ENCODE measurements at regions not wholly inside any gene's neighbourhood (a gene's known extent, or its start where the extent isn't known, plus 50 kb on each side); places are given as distances from the start of the nearest gene placed in this dataset.

- Mint-ChIP-seq H3K4me1 (ENCODE audit: low read depth) (no peaks in the 10 kb centered on the region), H3K36me3 (ENCODE audit: low read depth) (no peaks in the 10 kb centered on the region), H3K27ac (no peak overlapping the region), H3K27me3 (no peaks in the 10 kb centered on the region), H3K4me3 (no peak overlapping the region), H3K9me3 (peaks cover 4% of the 10 kb centered on the region)
Observed at GRCh38 chr2:14358339-14358738, 274.2 kb upstream of the LRATD1 start.

GRCh38 chr2:14358774-14359173, 273.7 kb upstream of the LRATD1 start:
- Mint-ChIP-seq H3K4me3 (no peak overlapping the region), H3K27ac (no peak overlapping the region), H3K4me1 (ENCODE audit: low read depth) (no peaks in the 10 kb centered on the region), H3K27me3 (no peaks in the 10 kb centered on the region), H3K9me3 (peaks cover 4% of the 10 kb centered on the region), H3K36me3 (ENCODE audit: low read depth) (no peaks in the 10 kb centered on the region)

DNA sequence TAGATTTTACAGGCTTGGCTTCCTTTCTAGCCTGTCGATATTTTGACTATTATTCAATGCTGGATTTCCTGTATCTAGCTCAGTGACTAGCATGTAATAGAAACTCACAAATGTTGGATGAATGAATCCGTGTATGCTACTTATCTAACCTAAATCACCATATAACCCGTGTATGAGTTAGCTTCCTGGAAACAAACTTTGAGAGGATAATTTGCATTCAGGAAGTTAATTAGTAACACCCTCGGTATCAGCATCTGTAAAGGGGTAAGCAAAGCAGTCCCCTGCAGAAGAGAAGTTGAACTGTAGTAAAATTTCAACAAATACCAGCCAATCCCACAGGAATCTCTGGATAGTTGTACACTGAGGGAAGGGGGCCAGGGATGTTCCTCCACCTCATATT, 269.4 kb upstream of the LRATD1 start:
- peaks cover 4% of the 10 kb centered on the region for H3K9me3 Mint-ChIP-seq
- no peak overlapping the region for H3K27ac Mint-ChIP-seq
- H3K27me3 Mint-ChIP-seq = no peaks in the 10 kb centered on the region
- H3K4me3 Mint-ChIP-seq = no peak overlapping the region
- no peaks in the 10 kb centered on the region for H3K4me1 Mint-ChIP-seq (ENCODE audit: low read depth)
- H3K36me3 Mint-ChIP-seq (ENCODE audit: low read depth) = no peaks in the 10 kb centered on the region

- Mint-ChIP-seq H3K4me1 (ENCODE audit: low read depth) (no peaks in the 10 kb centered on the region), H3K36me3 (ENCODE audit: low read depth) (no peaks in the 10 kb centered on the region), H3K27ac (no peak overlapping the region), H3K4me3 (no peak overlapping the region), H3K9me3 (peaks cover 4% of the 10 kb centered on the region), H3K27me3 (no peaks in the 10 kb centered on the region)
Observed at GRCh38 chr2:14363976-14364375, 268.5 kb upstream of the LRATD1 start.

DNA sequence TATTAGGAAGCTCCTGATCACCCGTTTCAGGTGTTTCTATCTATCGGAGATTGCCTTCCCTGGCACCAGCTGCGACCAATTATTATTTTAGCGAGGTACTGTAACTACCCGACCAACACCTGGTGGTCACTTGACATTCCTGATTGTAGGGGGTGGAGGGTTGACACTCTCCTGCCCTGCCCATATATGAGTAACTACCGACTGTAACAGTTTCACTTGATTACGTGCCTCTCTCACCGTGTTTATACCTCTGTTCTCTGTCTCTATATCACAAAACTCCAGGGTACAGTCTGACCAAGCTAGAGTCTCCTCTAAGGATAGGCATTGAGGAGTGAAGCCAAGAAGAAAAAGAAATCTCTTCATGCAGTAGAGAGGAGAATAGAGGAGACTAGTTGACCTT, 268.0 kb upstream of the LRATD1 start:
- Mint-ChIP-seq H3K27me3 (no peaks in the 10 kb centered on the region), H3K36me3 (ENCODE audit: low read depth) (no peaks in the 10 kb centered on the region)

GRCh38 chr2:14385043-14385442, 247.5 kb upstream of the LRATD1 start:
- no peaks in the 10 kb centered on the region for H3K4me1 Mint-ChIP-seq (ENCODE audit: low read depth)
- H3K27ac Mint-ChIP-seq = no peak overlapping the region
- no peaks in the 10 kb centered on the region for H3K36me3 Mint-ChIP-seq (ENCODE audit: low read depth)
- H3K9me3 Mint-ChIP-seq = no peaks in the 10 kb centered on the region
- no peak overlapping the region for H3K4me3 Mint-ChIP-seq
- H3K27me3 Mint-ChIP-seq = no peaks in the 10 kb centered on the region

More for the DNA sequence above, 268.0 kb upstream of the LRATD1 start:
- no peak overlapping the region for H3K27ac Mint-ChIP-seq
- no peaks in the 10 kb centered on the region for H3K4me1 Mint-ChIP-seq (ENCODE audit: low read depth)
- H3K9me3 Mint-ChIP-seq = peaks cover 4% of the 10 kb centered on the region
- H3K4me3 Mint-ChIP-seq = no peak overlapping the region

- no peaks in the 10 kb centered on the region for H3K27me3 Mint-ChIP-seq
- no peak overlapping the region for H3K27ac Mint-ChIP-seq
- H3K4me3 Mint-ChIP-seq = no peak overlapping the region
- H3K9me3 Mint-ChIP-seq = no peaks in the 10 kb centered on the region
- no peaks in the 10 kb centered on the region for H3K4me1 Mint-ChIP-seq (ENCODE audit: low read depth)
- H3K36me3 Mint-ChIP-seq (ENCODE audit: low read depth) = no peaks in the 10 kb centered on the region
Observed at GRCh38 chr2:14387332-14387731, 245.2 kb upstream of the LRATD1 start.

DNA sequence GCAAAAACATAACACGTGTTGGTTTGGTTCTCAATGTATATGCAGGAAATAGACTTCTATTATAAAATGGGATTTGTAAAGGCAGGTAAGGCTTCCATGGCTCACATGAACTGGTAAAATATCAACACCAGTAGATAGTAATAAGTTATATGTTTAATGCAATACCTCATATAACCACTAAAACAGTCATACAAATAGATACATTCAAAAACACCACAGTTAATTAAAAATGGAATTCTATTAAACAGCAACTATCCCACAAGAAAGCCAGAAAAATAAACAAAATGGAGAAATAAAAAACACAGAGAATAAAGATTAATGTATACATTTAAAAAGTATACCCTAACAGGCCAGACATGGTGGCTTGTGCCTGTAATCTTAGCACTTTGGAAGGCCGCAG, 243.8 kb upstream of the LRATD1 start:
- Mint-ChIP-seq H3K36me3 (ENCODE audit: low read depth) (no peaks in the 10 kb centered on the region), H3K27ac (no peak overlapping the region)

DNA sequence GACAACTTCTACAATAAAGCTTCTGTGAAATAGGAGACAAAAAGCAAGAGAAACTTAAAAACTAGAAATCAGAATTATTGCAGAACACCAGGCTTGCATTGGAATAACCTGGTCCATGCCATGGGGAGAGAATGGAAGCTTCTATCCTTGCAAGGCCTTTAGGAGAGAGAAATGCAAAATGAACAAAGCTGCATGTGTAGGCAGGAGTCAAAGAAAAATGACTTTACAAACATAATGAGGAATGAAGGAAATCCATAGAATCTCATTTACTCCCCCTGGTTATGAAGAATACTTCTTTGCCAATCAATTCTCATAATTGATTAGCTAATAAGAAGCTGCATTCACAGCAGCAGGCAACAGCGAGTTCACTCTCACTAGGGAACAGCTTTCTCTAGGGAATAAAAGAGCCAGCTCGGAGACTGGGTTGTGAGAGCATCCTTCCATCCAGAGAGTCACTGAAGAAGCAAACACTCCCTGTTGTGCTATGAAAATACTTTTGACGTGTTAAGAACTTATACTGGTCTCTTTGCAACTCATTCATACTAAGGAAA, 235.9 kb upstream of the LRATD1 start:
- Mint-ChIP-seq H3K9me3 (peaks cover 4% of the 10 kb centered on the region), H3K4me3 (no peak overlapping the region)

More for the DNA sequence above, 243.8 kb upstream of the LRATD1 start:
- no peaks in the 10 kb centered on the region for H3K27me3 Mint-ChIP-seq
- H3K9me3 Mint-ChIP-seq = no peaks in the 10 kb centered on the region
- no peak overlapping the region for H3K4me3 Mint-ChIP-seq
- no peaks in the 10 kb centered on the region for H3K4me1 Mint-ChIP-seq (ENCODE audit: low read depth)

DNA sequence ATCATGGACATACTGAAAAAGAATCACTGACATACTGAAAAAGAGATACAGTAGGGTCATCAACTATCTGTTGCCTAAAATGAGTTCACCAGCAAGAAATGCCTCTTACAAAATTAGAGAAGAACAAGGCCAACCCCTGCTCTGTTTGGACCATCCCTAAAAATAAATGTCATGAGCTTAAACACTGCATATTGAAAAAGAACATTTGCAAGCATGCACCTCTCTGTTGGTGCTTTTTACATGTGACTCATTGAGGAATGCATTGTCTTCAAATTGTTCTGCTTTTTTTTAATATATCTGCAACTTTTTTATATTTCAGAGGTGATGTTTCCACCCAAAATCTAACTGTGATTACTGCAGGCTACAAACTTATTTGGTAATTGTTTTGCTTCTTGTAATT, 233.9 kb upstream of the LRATD1 start:
- Mint-ChIP-seq H3K9me3 (peaks cover 4% of the 10 kb centered on the region), H3K4me3 (no peak overlapping the region), H3K27ac (no peak overlapping the region), H3K4me1 (ENCODE audit: low read depth) (no peaks in the 10 kb centered on the region), H3K27me3 (no peaks in the 10 kb centered on the region), H3K36me3 (ENCODE audit: low read depth) (no peaks in the 10 kb centered on the region)

More for the DNA sequence above, 235.9 kb upstream of the LRATD1 start:
- Mint-ChIP-seq H3K4me1 (ENCODE audit: low read depth) (no peaks in the 10 kb centered on the region), H3K27me3 (no peaks in the 10 kb centered on the region), H3K27ac (no peak overlapping the region), H3K36me3 (ENCODE audit: low read depth) (no peaks in the 10 kb centered on the region)

DNA sequence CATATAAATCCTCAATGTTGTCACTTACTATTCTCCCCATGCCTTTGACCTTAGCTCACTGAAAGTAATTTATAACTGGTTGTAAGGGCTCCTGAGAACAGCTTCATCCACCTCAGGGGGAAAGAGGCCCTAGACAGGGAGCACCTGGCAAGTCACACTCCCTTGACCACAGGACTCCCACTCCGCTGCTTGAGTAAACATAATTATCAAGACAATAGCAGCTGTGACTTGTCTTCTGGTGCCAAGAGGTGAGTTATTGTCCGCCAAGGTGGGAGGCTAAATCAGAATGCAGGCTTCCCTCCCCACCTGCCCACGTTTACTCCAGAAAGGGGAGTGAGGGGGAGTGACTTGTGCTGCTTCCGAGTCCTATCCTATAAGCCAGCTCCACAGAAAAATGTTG, 230.6 kb upstream of the LRATD1 start:
- no peaks in the 10 kb centered on the region for H3K4me1 Mint-ChIP-seq (ENCODE audit: low read depth)
- H3K27ac Mint-ChIP-seq = no peak overlapping the region
- no peaks in the 10 kb centered on the region for H3K27me3 Mint-ChIP-seq
- H3K36me3 Mint-ChIP-seq (ENCODE audit: low read depth) = no peaks in the 10 kb centered on the region
- peaks cover 4% of the 10 kb centered on the region for H3K9me3 Mint-ChIP-seq
- no peak overlapping the region for H3K4me3 Mint-ChIP-seq

DNA sequence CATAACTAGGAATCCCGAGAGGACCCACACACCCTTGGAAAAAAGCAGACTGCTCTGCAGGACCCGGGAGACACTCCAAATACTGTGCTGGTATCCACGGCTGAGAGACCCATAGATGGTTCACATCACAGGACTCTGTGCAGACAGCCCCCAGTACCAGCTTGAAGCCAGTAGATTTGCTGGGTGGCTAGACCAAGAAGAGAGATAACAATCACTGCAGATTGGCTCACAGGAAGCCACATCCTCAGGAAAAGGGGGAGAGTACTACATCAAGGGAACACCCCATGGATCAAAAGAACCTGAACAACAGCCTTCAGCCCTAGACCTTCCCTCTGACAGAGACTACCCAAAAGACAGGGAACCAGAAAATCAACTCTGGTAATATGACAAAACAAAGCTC, 223.8 kb upstream of the LRATD1 start:
- Mint-ChIP-seq H3K27ac (no peak overlapping the region), H3K36me3 (ENCODE audit: low read depth) (no peaks in the 10 kb centered on the region)

DNA sequence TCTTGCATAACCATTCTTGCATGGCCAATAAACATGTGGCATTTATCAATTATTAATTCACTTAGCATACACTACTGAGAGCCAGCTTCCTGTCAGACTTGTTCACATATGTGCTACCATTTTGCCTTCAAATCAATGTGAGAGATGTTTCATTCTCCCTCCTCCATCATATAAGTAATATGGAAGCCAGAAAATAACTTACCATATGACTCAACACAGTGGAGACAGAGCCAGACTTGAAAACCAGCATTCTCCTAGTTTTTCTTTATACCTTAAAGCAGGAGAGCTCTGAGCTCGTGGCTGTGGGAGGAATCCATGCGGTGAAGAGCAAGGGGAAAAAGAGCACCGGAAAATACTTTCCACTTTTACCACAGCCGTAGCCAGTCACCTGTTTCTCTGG, 215.0 kb upstream of the LRATD1 start:
- Mint-ChIP-seq H3K27ac (no peak overlapping the region), H3K27me3 (no peaks in the 10 kb centered on the region), H3K36me3 (ENCODE audit: low read depth) (no peaks in the 10 kb centered on the region), H3K9me3 (peaks cover 4% of the 10 kb centered on the region), H3K4me3 (no peak overlapping the region), H3K4me1 (ENCODE audit: low read depth) (no peaks in the 10 kb centered on the region)

More for the DNA sequence above, 223.8 kb upstream of the LRATD1 start:
- no peaks in the 10 kb centered on the region for H3K4me1 Mint-ChIP-seq (ENCODE audit: low read depth)
- no peaks in the 10 kb centered on the region for H3K27me3 Mint-ChIP-seq
- H3K4me3 Mint-ChIP-seq = no peak overlapping the region
- peaks cover 4% of the 10 kb centered on the region for H3K9me3 Mint-ChIP-seq

GRCh38 chr2:14418115-14418514, 214.4 kb upstream of the LRATD1 start:
- no peak overlapping the region for H3K4me3 Mint-ChIP-seq
- no peaks in the 10 kb centered on the region for H3K4me1 Mint-ChIP-seq (ENCODE audit: low read depth)
- no peak overlapping the region for H3K27ac Mint-ChIP-seq
- H3K9me3 Mint-ChIP-seq = peaks cover 4% of the 10 kb centered on the region
- no peaks in the 10 kb centered on the region for H3K36me3 Mint-ChIP-seq (ENCODE audit: low read depth)
- no peaks in the 10 kb centered on the region for H3K27me3 Mint-ChIP-seq

DNA sequence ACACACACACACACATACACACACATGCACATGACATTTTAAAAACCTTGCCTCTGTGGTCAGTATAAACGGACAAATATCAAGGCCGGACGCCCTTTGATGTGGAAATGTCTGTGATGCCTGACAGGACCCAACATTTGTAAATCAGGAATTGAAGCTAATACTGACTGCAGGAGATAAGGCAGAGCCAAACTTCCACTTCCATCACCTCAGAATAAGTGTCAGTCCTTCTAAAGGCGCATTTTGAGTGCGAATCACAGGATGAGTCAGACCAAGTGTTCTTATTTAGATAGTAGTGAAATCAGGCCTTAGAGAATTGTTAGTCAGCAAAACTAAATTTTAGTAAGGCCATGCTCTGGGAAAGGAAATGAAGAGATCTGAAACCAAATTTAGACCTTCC, 211.7 kb upstream of the LRATD1 start:
- no peak overlapping the region for H3K27ac Mint-ChIP-seq
- no peaks in the 10 kb centered on the region for H3K36me3 Mint-ChIP-seq (ENCODE audit: low read depth)
- H3K4me1 Mint-ChIP-seq (ENCODE audit: low read depth) = no peaks in the 10 kb centered on the region
- peaks cover 3% of the 10 kb centered on the region for H3K9me3 Mint-ChIP-seq
- H3K27me3 Mint-ChIP-seq = no peaks in the 10 kb centered on the region
- no peak overlapping the region for H3K4me3 Mint-ChIP-seq

DNA sequence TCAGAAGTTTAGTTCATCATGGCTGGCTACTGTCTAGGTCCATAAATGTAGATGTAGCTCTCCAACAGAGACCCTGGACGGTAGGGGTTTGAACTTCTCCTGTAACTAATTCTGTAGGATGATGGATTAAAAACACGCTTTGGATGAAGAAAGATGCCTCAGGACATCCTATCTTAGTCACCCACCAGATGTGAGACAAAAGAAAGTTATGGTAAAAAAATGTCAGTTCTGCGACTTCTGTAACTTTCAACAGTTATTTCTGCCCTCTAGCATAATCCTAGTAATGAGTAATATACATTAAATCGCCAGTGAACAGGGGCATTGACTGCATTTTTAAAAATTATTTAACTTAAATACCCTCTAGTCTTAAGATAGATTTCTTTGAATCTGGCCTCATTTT, 210.1 kb upstream of the LRATD1 start:
- H3K27ac Mint-ChIP-seq = no peak overlapping the region

More for the DNA sequence above, 210.1 kb upstream of the LRATD1 start:
- no peaks in the 10 kb centered on the region for H3K36me3 Mint-ChIP-seq (ENCODE audit: low read depth)
- no peak overlapping the region for H3K4me3 Mint-ChIP-seq
- no peaks in the 10 kb centered on the region for H3K4me1 Mint-ChIP-seq (ENCODE audit: low read depth)
- peaks cover 3% of the 10 kb centered on the region for H3K9me3 Mint-ChIP-seq
- H3K27me3 Mint-ChIP-seq = no peaks in the 10 kb centered on the region

All from stimulated activated naive CD8-positive, alpha-beta T cell treated with anti-CD3 and anti-CD28 coated beads, Interleukin-15, Interleukin-2, amounts not matched to agents 100 ng/mL and 50 ng/mL, for 24 hours (primary cell).